ENCODE measurements at regions not wholly inside any gene's neighbourhood (a gene's known extent, or its start where the extent isn't known, plus 50 kb on each side); places are given as distances from the start of the nearest gene placed in this dataset.

DNA sequence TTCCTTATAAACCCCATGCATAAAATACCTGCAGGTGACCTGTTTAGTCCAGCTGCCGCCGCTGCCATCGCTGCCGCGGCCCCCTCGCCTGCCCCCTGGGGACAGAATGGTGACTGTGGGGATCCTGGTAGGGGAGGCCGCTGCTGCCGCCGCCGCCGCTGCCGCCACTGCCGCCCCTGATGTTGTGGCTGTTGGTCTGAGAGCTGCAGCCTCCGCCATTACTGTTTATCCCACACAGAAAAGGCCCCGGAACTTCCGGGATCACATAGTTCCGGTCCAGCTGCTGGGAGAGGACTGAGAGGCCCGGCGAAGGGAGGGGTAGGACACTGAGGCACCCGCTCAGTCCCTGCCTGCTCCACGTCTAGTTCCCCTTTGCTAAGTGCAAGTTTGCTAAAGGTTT lies 244.9 kb downstream of the C12orf50 start:
- DNase-seq (ENCODE audit: low read depth): no peak

DNA sequence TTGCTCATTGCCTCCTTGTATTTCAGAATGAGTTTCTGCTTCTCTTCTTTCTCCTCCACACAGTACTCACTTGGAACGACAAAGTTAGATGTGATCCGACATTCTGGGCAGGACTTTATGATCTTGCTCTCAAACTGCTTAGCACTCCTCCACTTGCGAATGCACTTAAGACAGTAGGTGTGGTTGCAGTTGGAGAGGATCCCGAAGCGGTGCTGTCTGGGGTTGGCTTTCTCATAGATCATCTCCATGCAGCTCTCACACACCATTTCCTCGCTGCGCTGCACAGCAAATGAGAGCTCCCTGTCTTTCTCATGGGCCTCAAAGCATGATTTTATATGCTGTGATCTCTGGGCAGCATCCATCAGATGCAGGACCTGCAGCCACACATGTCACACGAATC lies 245.7 kb downstream of the C12orf50 start:
- DNase-seq (ENCODE audit: low read depth): no peak

DNA sequence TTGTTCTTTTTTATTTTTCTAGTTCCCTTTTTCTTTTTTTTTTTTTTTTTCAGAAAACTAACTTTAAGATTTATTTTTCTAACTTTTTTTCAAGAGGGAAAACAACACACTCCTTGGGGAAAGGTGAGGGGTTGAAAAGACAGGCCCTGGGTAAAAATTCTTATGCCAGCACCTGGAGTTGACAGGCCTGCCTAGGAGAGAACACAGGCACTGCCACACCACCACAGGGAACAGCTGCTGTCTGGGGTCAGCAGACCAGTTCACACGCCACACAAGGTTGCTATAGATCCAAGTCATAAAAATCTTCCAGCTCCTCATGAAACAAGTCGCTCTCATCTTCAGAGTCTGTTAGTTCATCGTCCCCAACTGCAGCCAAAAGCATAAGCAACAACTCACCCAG lies 246.4 kb downstream of the C12orf50 start:
- DNase-seq (ENCODE audit: low read depth): no peak

DNA sequence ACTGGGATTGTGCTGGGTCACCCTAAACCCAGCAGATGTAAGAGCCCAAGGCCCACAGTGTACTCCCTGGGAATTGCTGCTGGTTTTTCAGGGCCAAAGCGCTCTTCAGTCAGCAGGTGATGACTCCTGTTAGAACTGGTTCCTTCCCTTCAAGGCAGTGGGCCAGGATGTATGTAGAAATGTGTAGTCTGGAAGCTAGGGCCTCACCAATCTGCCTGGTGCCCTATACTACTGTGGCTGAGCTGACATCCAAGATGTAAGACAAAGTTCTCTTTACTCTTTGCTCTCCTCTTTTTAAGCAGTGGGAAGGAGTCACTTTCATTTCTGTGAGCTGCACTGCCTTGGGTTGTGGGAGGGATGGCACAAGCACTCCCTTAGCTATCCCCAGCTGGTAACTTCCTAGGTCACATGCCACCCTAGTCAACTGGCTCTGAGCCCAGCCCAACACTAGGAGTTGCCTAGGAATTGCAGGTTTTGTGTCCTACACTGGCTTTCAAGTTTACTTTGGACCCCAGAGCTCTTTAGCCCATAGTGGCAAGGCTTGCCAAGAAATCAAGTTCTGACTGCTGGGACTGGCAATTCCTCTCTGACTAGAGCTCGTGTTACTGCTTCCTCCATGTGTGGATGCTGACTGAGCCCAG lies 249.2 kb downstream of the C12orf50 start:
- no peak for DNase-seq (ENCODE audit: low read depth)

DNA sequence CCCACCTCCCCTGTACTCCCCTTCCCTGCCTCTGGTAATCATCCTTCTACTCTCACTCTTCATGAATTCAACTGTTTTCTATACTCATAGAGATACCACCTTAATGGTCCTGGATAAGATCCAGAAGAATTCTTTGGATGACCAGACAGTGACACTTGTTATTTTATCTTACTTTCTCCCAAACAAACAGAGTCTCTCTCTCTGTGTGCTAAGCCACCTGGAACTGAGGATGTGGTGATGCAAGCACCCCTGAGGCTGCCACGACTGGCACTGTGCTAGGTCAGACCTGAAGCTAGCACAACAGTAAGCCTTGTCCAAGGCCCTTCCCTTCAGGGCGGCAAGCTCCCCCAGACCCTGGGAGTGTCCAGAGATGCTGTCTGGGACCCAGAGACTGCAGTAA lies 250.2 kb downstream of the C12orf50 start:
- DNase-seq (ENCODE audit: low read depth): no peak

DNA sequence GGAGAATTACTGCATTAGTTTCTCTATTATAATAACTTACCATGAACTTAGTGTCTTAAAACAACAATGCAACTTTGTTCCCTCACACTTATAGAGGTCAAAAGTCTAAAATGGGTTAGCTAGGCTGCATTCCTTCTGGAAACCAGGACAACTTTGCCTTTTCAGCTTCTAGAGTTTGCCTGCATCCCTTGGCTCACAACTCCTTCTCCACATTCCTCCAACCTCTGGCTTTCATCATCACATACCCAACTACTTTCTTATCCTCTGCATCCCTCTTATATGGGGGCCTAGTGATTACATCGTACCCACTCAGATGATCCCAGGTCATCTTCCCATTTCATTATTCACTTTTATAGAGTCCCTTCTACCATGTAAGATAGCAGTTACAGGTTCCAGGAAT lies 251.1 kb downstream of the C12orf50 start:
- DNase-seq (ENCODE audit: low read depth): no peak

DNA sequence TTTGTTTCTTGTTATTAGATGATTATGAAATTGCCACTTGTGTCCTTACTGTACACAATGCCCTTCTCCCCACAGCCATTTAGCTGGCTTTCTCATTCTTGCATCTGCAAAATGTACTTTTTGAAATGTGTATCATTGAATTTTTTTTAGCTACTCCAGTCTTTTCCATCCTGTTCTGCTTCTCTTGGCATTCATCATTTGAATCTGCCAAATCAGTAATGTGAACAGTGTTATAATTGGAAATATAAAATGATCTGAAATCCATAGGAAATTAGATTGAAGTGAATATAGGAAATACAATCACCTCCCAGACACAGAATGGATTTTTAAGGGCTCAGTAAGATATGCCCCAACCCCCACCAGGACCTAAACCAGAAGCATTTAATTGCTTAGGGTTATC lies 253.4 kb downstream of the C12orf50 start:
- DNase-seq (ENCODE audit: low read depth): no peak

DNA sequence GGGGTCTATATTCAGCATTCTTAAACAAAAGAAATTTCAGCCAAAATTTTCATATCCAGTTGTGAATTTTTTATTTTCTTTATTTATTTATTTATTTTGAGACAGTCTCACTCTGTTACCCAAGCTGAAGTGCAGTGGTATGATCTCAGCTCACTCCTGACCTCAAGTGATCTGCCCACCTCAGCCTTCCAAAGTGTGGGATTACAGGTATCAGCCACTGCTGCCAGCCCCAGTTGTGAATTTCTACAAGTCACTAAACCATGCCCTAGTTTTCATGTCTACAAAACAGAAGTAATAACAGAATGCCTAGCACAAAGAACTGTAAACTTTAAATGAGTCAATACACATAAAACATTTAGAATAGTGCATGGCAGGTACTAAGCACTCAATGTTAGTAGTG lies 254.2 kb downstream of the C12orf50 start:
- DNase-seq (ENCODE audit: low read depth): no peak

DNA sequence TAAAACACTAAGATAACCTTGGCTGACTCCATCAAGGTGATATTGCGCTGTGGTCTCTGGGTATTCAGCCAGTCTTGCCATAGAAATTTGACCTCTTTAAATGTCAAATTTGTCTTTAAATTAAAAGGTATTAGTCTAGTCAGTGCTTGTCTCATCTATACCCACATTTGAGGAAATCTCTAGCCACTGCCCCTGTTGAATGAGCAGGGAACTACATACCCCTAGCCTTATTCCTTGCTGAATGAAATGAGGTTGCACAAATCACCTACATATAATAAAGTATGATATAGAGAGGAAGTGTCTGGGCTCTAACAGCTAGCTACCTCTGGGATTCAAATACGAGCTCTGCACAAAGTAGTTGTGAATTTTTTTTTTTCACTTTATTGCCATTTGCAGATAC lies 256.8 kb downstream of the C12orf50 start:
- no peak for DNase-seq (ENCODE audit: low read depth)

DNA sequence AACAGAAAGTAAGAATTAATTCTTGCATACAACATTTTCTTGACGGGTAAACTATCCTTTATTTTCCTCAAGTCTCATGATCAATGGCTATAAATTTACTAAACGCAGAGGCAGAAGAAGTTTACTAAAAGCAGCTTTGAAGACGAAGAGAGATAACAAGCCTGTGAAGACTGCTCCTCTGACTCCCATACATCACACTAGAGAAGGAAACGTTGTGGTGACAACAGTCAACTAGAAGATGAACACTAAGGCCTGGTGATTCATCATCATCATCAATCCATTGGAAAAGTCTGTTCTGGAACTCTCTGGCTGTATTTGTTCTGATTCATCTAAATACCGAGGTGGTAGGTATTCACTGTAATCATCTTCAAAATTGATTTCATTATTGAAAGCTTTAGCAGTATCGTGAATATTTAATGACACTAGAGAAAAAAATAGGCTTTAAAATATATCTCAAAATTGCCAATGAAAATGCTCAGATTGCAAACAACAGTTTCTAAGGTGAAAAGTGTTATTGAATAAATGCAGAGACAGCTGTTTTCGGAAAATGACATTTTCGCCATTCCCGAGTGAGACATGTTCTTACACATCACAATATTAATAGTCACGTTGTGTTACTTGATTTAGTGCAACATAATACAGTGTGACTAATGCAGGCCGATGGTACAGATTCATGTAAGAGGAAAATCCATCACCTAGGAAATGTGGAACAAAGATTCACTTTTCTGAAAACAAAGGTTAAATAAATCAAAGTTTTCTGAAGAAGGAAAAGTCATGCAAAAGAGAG lies 260.5 kb downstream of the C12orf50 start:
- no peak for DNase-seq (ENCODE audit: low read depth)

DNA sequence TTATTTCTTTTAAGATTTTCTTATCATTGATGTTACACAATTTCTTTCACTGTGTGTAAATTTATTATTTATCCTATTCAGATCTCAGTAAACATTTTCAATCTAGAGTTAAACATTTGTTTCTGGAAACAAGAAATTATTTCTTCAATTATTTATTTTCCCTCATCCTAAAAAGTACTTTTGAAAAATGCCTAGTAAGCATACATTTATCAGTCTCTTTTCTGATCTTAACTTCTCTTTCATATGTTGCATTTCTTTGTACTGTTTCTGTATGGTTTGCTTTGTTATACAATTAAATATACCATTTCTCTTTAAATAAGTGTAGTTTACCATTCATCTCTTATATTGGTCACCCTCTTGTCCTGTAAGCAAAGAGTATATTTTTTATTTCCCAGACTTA lies 263.2 kb downstream of the C12orf50 start:
- DNase-seq (ENCODE audit: low read depth): no peak

DNA sequence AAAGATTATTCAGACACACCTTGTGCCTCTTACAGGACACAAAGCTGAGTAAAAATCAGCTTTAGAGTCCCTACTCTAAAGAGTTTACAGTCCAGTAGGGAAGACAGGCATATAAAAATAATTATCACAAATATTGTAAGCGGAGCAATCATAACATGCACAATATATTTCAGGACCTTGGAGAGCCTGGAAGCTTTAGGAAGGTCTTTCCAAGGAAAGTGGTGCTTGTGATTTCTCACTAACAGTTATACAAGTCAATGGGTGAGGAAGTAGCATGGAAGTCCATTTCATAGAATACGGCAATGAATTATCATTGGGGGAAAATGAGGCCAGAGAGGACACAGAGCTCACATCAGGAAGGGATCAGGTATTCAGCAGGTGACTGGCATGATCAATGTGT lies 268.3 kb downstream of the C12orf50 start:
- DNase-seq (ENCODE audit: low read depth): no peak

DNA sequence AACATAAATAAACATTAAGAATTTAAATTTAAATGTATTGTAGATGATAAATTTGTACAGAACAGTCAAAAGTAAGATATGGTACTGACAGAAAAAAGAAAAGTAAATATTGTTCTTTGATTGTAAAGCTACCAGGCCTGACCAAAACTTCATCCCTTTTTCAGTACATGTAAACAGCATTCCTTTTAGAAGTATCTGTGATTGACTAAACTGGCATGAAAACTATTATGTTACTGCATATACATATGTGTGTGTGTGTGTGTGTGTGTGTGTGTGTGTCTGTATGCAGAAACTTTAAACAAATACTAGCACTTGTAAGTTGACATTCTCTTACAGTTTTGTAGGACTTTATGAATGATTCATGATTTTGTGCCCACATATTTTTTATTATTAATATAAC lies 270.9 kb downstream of the C12orf50 start:
- DNase-seq (ENCODE audit: low read depth): no peak

DNA sequence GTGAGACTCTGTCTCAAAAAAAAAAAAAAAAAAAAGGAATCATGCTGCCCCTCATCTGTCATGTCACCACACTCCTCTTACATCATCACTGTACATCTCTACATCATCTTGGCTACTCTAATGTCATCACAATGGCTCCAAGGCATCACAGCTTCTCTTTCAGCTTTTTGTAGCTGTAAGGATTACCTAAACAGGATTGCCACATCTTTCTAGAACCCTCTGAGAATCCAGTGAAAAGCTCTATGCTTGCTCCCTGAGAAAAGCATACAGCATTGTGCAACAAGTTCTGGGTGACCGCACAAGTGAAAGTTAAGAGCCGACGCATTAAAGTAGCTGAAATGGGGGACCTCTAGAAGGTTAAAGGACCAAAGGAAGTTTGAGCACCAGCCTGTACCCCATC lies 272.5 kb downstream of the C12orf50 start:
- DNase-seq (ENCODE audit: low read depth): no peak

DNA sequence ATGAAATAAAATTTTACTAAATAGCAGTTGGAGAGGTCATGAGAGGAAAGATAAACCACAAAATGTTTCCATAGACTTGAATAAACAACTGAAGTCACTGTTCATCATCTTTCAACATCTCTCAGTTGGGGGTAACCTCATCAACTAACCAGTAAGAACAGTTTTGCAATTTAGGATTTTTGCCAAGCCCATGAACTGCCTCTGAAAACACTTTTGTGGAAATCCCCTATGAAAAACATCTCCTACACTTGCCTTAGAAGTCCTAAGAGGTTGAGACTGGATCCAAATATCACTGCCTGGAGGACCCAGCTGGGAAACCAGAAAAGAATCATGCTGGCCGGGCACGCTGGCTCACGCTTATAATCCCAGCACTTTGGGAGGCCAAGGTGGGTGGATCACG lies 273.1 kb downstream of the C12orf50 start:
- DNase-seq (ENCODE audit: low read depth): peak; percentile 58

DNA sequence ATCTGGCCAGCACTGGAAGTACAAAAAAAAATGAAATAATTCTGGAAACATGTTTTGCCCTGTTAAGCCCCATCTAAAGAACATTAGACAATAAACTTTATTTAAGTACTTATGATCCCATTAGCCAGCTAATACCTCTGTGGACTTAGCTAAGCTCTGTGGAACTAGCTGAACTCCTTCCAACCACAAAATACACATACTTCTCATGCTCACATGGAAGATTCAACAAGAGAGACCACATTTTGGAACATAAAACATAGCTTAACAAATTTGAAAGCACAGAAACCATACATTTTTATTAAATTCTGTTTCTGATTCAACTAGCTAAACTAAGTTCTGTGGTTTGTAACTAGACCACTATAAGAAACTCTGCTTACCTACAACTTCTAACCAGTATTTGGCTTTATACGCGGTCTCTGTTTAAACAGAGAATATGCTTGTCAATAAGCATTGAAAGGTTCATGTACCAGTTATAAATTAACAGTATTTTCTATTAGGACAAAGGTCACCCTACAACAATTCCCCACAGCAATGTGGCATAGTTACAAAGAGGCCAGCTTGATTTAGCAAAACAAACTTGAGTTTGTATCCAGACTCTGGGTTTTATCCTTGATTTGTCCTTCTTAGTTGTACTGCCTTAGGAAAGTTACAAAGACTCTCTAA lies 300.1 kb downstream of the C12orf50 start:
- DNase-seq (ENCODE audit: low read depth): no peak

DNA sequence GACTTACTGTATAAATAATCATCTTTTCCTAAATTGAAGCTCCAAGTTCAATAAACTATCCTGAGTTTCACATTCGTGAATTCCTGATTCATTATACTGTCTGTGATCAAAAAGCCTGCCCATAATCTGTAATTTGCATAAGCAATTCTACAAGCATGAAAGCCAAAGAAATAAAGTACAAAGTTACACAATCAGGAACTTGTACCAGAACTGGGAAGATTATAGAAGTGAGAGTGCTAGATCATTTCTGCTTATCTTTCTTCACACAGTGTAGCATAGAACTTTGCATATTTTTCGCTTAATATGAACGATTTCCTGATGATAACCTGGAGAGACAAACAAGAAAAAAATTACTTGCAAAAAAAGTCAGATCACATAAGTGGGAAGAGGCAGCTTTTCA lies 308.2 kb downstream of the C12orf50 start:
- DNase-seq (ENCODE audit: low read depth): no peak

DNA sequence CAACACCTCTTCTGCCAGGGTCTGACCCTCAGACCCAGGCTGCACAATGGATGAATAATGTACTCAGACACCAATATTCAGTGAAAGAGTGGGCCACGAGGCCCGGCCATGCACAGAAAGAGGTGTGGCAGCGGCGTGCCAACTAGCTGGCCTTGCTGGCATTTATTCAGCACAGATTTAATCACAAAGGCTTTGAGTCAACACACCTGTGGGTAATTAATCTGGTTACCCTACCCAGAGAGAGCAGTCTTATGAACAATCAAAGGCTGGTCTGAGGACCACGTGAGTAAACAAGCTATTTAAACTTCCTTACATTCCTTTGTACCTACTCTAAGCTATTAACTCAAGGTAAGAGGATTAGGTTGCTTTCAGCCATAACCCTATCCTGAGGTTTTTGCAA lies 324.8 kb downstream of the C12orf50 start:
- DNase-seq (ENCODE audit: low read depth): no peak

DNA sequence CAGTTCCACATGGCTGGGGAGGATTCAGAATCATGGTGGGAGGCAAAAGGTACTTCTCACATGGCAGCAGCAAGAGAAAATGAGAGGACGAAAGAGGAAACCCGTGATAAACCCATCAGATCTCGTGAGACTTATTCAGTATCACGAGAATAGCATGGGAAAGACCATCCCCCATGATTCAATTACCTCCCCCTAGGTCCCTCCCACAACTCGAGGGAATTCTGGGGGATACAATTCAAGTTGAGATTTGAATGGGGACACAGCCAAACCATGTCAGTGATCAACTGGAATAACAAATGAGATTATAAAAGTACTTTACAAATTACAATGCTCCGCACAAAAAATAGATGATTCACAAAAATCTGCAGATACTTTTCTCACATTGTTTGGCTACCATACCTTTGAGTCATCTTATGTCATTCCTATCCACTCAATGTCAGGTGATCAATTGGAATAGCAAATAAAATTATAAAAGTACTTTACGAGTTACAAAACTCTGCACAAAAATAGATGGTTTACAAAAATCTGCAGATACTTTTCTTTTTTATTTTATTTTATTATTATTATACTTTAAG lies 338.9 kb downstream of the C12orf50 start:
- DNase-seq (ENCODE audit: low read depth): peak; percentile 43

DNA sequence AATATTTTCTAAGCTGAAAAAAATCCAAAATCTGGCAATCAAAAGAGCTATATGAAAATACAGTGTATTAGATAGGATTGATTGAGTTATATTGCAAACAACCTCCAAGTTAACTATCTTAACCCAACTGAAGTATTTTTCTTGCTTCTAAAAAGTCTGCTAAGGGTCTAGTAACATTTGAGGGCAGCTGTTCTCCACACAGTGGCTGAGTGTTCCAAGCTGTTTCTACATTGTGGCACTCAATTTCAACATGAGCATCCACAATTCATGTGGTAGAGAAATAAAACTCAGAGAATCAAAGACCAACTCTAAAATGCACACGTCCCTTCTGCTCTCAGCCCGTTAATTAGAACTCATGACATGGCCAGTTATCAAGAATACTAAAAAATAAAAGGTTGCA lies 340.0 kb downstream of the C12orf50 start:
- no peak for DNase-seq (ENCODE audit: low read depth)

DNA sequence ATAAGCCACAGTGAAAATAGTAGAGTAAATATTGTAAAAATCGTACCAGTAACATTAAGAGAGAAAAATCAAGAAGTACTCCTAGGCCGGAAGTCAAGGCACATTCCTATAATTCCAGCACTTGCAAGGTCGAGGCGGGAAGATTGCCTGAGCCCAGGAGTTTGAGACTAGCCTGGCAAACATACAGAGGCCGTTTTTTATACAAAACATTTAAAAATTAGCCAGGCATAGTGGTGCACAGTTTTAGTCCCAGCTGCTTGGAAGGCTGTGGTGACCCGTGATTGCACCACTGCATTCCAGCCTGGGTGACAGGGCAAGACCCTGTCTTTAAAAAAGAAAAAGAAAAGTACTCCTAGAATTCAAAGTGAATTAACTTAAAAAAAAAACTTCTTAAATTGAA lies 341.8 kb downstream of the C12orf50 start:
- DNase-seq (ENCODE audit: low read depth): peak; percentile 11

DNA sequence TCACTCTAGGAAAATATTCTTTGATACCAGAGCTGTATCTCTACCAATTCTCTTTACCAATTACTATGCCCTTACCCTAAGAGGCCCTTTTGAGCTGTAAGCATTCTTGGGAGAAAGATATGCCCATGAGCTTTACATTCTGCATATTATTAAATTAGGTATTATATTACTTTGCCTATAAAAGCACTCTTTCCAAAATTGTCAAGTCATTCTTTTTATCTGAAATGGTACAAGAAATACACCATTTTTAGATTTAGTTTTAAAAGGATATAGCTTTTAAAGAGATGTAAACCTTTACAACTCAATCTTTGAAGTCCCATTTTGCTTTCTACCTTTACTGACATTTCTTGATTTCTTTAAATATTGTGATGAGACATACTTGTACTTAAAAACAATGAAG lies 343.5 kb downstream of the C12orf50 start:
- no peak for DNase-seq (ENCODE audit: low read depth)

DNA sequence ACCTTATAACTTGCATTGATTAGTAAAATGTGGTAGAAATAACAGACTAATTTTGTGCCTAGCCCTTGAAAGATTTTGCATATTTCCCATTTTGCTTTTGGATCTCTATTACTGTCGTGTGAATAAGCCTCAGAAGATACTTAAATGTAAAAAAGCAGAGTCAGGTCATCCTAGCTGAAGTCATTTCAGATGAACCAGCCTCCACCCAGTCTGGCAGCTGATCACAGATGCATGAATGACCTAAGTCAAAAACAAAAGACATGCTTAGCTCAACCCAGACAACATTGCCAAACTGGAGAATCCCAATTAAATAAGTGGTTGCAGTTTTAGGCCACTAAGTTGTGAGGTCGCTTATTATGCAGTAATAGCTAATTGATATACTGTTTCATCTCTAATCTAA lies 349.9 kb downstream of the C12orf50 start:
- DNase-seq (ENCODE audit: low read depth): no peak
